IMR-90 (cell line): ENCODE measurements at regions not wholly inside any gene's neighbourhood (a gene's known extent, or its start where the extent isn't known, plus 50 kb on each side); places are given as distances from the start of the nearest gene placed in this dataset.

ENCODE experiments used
- BHLHE40 ChIP-seq: fragments of 150-350 bp; IDR thresholded peaks from 2 replicates; pipeline ENCODE4 v1.6.1; 2016; ENCODE audit warnings: mild to moderate bottlenecking, low read depth, low read length
- CEBPB ChIP-seq: IDR thresholded peaks from 2 replicates; pipeline ENCODE4 v1.6.1; 2012; ENCODE audit warnings: low read depth, low read length, improper control_type of control experiment
- CHD1 ChIP-seq: IDR thresholded peaks from 2 replicates; pipeline ENCODE4 v1.6.1; 2012; ENCODE audit warnings: low read depth, low read length, improper control_type of control experiment
- CTCF ChIP-seq: conservative IDR thresholded peaks from 2 replicates; pipeline ENCODE4 v1.5.1; 2012; ENCODE audit warnings: mild to moderate bottlenecking, low read depth, low read length, improper control_type of control experiment
- MAZ ChIP-seq: IDR thresholded peaks from 2 replicates; pipeline ENCODE4 v1.6.1; 2012; ENCODE audit warnings: low read depth, mild to moderate bottlenecking, low read length, improper control_type of control experiment, moderate library complexity, borderline replicate concordance
- MXI1 ChIP-seq: IDR thresholded peaks from 2 replicates; pipeline ENCODE4 v1.6.1; 2012; ENCODE audit warnings: low read depth, mild to moderate bottlenecking, low read length, moderate library complexity, borderline replicate concordance
- POLR2A ChIP-seq: IDR thresholded peaks from 2 replicates; pipeline ENCODE4 v1.6.1; 2012; ENCODE audit warnings: mild to moderate bottlenecking, low read depth, low read length
- RAD21 ChIP-seq: IDR thresholded peaks from 2 replicates; pipeline ENCODE4 v1.6.1; 2012; ENCODE audit warnings: low read length, improper control_type of control experiment
- RCOR1 ChIP-seq: IDR thresholded peaks from 2 replicates; pipeline ENCODE4 v1.6.1; 2012; ENCODE audit warnings: mild to moderate bottlenecking, low read length, improper control_type of control experiment; ENCODE audit not compliant: insufficient replicate concordance
- RFX5 ChIP-seq: IDR thresholded peaks from 2 replicates; pipeline ENCODE4 v1.8.0; 2012; ENCODE audit warnings: low read depth, mild to moderate bottlenecking, low read length, moderate library complexity
- SMC3 ChIP-seq: fragments of 150-350 bp; IDR thresholded peaks from 2 replicates; pipeline ENCODE4 v1.6.1; 2016; ENCODE audit warnings: low read depth, mild to moderate bottlenecking, antibody characterized with exemption, low read length, moderate library complexity
- TF ChIP-seq, protein P1 (sequence below): fragments of 150-350 bp; IDR thresholded peaks from 2 replicates; pipeline ENCODE4 v1.6.1; 2017; ENCODE audit warnings: mild to moderate bottlenecking, antibody characterized with exemption, low read length, low read depth
- TF ChIP-seq, protein P2 (sequence below): fragments of 150-350 bp; IDR thresholded peaks from 2 replicates; pipeline ENCODE4 v1.6.1; 2016; ENCODE audit warnings: low read depth, mild to moderate bottlenecking, low read length, moderate library complexity, borderline replicate concordance

GRCh38 chr3:178325330-178325729, 210.9 kb upstream of the KCNMB2 start:
- peak; percentile 64 for TF ChIP-seq CTCF
- TF ChIP-seq POLR2A: no peak
- TF ChIP-seq CEBPB: no peak
- no peak for TF ChIP-seq MAZ
- TF ChIP-seq, protein P1, sequence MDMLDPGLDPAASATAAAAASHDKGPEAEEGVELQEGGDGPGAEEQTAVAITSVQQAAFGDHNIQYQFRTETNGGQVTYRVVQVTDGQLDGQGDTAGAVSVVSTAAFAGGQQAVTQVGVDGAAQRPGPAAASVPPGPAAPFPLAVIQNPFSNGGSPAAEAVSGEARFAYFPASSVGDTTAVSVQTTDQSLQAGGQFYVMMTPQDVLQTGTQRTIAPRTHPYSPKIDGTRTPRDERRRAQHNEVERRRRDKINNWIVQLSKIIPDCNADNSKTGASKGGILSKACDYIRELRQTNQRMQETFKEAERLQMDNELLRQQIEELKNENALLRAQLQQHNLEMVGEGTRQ: no peak
- TF ChIP-seq, protein P2, sequence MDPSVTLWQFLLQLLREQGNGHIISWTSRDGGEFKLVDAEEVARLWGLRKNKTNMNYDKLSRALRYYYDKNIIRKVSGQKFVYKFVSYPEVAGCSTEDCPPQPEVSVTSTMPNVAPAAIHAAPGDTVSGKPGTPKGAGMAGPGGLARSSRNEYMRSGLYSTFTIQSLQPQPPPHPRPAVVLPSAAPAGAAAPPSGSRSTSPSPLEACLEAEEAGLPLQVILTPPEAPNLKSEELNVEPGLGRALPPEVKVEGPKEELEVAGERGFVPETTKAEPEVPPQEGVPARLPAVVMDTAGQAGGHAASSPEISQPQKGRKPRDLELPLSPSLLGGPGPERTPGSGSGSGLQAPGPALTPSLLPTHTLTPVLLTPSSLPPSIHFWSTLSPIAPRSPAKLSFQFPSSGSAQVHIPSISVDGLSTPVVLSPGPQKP: no peak
- no peak for TF ChIP-seq MXI1
- peak; percentile 64 for TF ChIP-seq RAD21
- no peak for TF ChIP-seq RFX5
- TF ChIP-seq SMC3: peak; percentile 69
- TF ChIP-seq CHD1: no peak
- no peak for TF ChIP-seq RCOR1
- TF ChIP-seq BHLHE40: no peak
